Kidney capillary endothelial cell (primary cell): ENCODE measurements at regions not wholly inside any gene's neighbourhood (a gene's known extent, or its start where the extent isn't known, plus 50 kb on each side); places are given as distances from the start of the nearest gene placed in this dataset.
A peak's percentile ranks its signal among the peaks of the same experiment; 100 is the strongest.
"Not testable (repeated sequence)": the region's sequence is repeated elsewhere in the genome, so short reads cannot be mapped to it uniquely, and the experiment has no call there.

ENCODE experiments used
- DNase-seq: peaks from one replicate; pipeline ENCODE4 v3.0.0-alpha.2; 2018; ENCODE audit warnings: low spot score

- DNase-seq: no peak
Measured at GRCh38 chr14:31911160-31911559, 165.9 kb upstream of the ARHGAP5 start.

GRCh38 chr14:31913370-31913769 is 163.7 kb upstream of the ARHGAP5 start:
- no peak for DNase-seq

DNA sequence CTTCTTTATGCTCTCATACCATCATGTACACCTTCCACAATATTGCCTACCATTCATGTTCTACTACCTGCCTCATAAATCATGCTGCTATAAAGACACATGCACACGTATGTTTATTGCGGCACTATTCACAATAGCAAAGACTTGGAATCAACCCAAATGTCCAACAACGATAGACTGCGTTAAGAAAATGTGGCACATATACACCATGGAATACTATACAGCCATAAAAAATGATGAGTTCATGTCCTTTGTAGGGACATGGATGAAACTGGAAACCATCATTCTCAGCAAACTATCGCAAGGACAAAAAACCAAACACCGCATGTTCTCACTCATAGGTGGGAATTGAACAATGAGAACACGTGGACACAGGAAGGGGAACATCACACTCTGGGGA is 158.8 kb upstream of the ARHGAP5 start:
- not testable (repeated sequence) for DNase-seq

DNA sequence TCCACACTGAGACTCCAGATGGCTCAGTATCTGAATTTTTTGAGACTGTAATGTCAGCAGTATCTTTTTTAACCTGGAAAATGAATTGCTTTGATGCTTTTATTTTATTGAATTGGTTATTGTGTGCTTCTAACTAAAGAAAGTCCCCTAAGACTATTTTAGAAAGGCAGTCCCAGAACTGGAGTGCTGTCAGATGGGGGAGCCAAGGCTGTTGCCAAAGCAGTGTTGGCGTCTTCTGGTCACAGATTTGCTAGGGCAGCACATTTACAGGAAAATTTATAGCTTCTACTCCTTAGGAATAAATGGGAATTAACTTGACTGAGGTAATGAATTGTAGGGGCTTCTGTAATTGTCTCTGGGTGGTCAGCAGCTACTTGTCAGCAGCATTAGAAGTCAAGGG is 157.1 kb upstream of the ARHGAP5 start:
- no peak for DNase-seq

DNA sequence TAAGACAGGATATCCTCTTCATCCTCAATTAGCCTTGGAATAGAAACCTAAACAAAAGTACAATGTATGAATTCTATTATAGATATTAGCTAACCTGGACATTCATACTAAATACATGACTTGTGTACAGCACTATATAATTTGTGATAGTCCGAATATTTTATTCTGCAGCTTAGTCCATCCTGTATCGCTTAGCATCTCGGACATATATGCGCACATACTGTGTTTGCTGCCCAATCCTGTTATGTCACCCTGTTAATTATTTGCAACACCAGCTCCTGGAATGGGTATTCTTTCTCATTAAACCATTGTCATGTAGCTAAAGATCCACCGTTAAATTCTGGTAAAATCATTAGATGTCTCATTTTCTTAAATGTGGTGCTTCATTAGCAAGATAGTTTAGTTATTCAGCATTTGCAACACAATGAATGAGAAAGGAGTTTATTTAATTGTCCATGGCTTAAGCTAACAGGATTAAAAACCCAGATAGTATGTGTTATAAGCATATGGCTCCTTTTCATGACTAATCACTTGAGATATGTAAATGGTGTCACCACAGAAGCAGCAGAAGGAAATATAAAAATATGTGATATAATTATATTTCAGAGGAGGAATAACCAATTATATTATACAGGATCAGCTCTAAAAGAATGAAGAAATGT is 156.0 kb upstream of the ARHGAP5 start:
- DNase-seq: no peak

DNA sequence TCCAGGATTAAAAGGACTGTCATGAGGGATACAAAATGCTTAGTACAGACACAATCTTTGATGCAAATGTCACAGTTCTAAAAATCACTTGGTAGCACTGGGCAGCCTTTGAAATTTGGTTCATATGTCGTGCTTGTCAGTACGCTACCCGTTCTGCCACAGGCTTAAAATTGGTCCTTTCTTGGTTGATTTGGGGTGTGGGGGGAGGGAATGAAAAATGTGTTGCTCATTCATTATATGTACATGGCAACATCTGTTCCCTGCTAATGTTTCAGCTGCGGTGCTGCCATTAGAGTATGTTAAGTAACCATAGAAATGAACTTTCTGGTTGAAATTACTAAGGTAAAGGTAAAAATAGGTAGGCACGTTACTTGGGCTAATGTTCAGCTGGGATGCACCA is 155.4 kb upstream of the ARHGAP5 start:
- no peak for DNase-seq

DNA sequence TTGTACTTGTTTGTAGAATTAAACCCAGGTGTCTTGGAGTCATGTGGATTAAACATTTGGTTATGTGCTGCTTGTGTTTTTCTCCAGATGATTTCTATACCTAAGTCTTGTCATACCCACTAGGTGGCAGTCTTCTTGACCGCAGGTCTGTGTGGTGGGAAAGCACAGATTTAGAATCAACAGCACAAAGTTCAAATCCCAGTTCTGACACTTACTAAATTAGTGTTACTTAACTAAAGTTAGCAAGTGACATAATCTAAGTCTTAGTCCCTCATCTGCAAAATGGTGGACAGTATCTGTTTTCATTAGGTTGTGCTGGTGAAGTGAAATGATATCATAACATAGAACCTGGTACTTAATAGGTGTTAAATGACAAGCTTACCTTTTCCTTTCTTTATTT is 151.0 kb upstream of the ARHGAP5 start:
- DNase-seq: peak; percentile 58

GRCh38 chr14:31926652-31927347 is 150.3 kb upstream of the ARHGAP5 start:
- DNase-seq: peak; percentile 71

GRCh38 chr14:31927348-31927832 is 149.7 kb upstream of the ARHGAP5 start:
- DNase-seq: peak; percentile 96

GRCh38 chr14:31930070-31930469 is 147.0 kb upstream of the ARHGAP5 start:
- no peak for DNase-seq

DNA sequence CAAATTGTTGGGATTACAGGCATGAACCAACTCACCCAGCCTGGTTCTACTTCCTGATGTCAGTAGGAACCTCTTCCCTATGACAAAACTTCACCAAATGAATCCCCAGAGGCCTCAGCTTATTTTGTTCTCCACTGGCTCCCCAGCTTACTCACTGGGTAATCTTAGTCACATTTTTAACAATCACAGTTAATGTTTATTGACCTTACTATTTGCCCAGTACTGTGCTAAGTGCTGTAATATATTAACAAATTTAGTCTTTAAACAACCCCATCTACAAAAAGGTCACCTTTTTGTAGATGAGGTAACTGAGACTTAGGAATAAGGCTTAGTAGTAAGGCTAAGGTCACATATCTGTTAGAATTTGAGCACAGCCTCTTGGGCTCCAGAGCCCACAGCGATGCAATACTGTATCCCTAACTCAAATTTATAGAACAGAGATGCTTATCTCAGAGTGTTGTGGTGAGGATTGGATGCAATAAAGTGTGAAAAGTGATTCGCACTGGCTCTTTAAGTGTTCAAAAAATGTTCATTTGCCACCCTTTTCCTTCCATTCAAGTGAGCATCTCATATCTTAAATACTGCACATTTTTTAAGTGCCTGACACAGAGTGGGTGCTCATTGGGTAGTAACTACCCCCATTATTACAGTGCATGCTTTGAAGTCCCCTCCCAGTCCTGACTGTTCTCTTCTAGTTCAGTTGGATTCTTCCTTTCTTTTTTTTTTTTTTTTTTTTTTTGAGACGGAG is 146.4 kb upstream of the ARHGAP5 start:
- no peak for DNase-seq

DNA sequence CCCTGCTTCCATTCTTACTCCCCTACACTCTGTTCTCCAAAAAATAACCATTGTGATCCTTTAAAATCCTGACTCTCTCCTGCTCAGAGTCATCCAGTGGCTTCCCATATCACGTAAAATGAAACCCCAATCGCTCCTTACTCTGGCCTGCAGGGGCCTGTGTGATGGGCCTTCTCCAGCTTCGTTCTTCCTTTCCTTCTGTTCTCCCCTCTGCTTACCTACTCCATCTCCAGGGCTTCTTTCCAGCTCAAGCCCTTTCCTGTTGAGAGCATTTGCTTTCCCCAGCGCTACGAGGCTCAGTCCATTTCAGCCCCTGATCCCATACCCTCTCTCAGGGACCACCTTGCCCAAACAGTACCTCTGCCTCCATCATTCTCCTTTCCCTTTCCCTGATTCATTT is 144.4 kb upstream of the ARHGAP5 start:
- DNase-seq: no peak

- DNase-seq: peak; percentile 76
Measured at GRCh38 chr14:31933716-31934115, 143.4 kb upstream of the ARHGAP5 start.

GRCh38 chr14:31934767-31935266 is 142.3 kb upstream of the ARHGAP5 start:
- DNase-seq: peak; percentile 82

- DNase-seq: no peak
Measured at GRCh38 chr14:31935391-31935790, 141.7 kb upstream of the ARHGAP5 start.

DNA sequence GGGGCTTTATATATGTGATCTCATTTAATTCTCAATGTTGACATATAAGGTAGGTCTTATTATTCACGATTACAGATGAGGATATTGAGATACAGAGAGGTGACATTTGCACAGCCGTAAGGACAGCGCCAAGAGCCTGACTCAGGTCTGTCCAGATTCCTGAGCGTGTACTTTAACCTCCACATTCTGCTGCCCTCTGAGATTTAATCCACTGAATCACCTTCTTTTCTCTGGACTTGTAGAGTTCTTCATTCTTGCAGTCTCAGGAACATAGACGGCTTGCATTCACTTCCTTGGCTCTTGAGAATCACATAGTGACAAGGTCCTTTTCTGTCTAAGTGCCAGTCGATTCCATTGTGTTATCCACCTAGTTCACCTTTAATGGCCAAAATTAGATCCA is 141.0 kb upstream of the ARHGAP5 start:
- no peak for DNase-seq

DNA sequence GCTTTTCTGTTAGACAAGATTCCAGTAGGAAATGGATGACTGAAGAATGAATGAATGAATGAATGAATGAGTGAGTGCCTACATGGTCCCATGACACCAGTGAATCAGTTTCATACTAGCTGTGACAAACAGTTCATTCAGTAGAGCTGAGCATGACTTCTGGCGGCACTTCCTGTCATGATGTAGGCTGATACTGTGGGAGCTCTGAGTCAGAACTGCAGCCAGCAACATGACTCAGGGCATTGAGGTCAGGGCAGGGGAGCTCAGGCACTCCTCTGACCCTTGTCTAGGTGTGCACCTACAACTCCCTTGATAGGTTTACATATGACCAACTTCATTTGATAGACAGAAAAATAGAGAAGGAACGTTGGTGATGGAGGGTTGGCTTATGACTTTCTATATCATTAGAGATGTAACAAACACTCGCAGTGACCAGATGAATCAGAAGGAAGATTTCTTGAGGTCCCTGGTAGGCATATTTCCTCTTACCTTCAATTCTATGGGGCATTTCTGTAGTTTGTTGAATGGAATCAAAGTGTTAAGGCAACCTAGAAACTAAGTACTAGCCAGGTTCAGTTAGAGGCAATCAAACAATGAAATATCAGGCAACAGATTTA is 139.3 kb upstream of the ARHGAP5 start:
- DNase-seq: peak; percentile 97

GRCh38 chr14:31939934-31940333 is 137.2 kb upstream of the ARHGAP5 start:
- DNase-seq: no peak

DNA sequence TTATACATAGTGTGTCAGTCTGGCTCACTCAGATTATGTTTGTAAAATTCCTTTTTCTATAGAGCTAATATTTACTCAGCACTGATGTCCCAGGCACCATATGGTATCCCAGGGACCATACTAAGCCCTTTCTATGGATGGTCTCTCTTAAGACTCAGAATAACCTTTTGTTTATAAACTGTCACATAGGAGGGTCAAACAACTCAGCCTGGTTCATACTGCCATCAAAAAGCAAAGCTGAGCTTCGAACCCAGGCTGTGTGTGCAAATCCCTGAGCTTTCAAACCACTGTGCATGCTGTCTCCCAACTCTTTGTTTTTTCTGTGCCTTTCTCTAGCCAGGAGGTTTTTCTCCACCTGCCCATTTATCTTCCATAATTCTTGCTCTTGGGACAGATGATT is 135.6 kb upstream of the ARHGAP5 start:
- no peak for DNase-seq

GRCh38 chr14:31942166-31942841 is 134.8 kb upstream of the ARHGAP5 start:
- no peak for DNase-seq

GRCh38 chr14:31943217-31943799 is 133.8 kb upstream of the ARHGAP5 start:
- DNase-seq: no peak
